ENCODE measurements at regions not wholly inside any gene's neighbourhood (a gene's known extent, or its start where the extent isn't known, plus 50 kb on each side); places are given as distances from the start of the nearest gene placed in this dataset.

DNA sequence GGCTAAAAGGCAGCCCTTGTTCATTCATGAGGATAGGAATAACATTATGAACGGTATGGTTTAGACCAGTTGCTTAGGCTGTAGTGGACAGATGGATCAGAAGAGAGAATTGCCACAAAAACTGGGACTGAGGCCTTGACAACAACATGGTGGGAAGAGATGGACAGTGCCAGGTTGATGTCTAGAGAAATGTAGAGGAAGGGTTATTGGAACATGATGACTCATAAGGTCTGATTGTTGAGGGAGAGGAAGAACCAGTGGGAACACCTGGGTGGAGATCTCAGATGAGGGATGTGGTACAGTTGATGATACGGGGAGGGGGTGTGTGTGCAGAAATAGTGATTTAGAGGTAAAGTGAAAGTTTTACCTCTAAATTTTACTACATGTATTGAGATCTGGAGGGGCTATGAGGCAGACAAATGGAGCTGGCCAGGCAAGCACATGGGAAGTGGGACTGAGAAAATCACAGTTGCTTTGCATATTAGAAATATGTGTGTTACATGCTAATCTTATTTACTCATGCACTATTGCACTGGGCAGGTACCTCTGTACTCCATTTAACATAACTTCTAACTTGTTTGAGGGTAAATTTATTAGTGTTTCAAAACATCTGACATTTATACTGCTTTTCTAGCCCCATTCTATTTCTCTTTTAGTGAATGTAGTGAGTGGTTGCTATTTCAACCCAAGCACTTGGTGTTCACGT is 65.6 kb downstream of the PLCE1 start:
- TF ChIP-seq, protein P1, sequence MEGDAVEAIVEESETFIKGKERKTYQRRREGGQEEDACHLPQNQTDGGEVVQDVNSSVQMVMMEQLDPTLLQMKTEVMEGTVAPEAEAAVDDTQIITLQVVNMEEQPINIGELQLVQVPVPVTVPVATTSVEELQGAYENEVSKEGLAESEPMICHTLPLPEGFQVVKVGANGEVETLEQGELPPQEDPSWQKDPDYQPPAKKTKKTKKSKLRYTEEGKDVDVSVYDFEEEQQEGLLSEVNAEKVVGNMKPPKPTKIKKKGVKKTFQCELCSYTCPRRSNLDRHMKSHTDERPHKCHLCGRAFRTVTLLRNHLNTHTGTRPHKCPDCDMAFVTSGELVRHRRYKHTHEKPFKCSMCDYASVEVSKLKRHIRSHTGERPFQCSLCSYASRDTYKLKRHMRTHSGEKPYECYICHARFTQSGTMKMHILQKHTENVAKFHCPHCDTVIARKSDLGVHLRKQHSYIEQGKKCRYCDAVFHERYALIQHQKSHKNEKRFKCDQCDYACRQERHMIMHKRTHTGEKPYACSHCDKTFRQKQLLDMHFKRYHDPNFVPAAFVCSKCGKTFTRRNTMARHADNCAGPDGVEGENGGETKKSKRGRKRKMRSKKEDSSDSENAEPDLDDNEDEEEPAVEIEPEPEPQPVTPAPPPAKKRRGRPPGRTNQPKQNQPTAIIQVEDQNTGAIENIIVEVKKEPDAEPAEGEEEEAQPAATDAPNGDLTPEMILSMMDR (IDR thresholded peaks at IDR 0.05; ENCODE audit: insufficient read depth, low read length): no peak
- TF ChIP-seq POLR2AphosphoS5 (IDR thresholded peaks at IDR 0.05; ENCODE audit: low read depth) (no peak), SPI1 (IDR thresholded peaks at IDR 0.05; ENCODE audit: borderline replicate concordance, low read depth) (no peak)
- TF ChIP-seq, protein P2, sequence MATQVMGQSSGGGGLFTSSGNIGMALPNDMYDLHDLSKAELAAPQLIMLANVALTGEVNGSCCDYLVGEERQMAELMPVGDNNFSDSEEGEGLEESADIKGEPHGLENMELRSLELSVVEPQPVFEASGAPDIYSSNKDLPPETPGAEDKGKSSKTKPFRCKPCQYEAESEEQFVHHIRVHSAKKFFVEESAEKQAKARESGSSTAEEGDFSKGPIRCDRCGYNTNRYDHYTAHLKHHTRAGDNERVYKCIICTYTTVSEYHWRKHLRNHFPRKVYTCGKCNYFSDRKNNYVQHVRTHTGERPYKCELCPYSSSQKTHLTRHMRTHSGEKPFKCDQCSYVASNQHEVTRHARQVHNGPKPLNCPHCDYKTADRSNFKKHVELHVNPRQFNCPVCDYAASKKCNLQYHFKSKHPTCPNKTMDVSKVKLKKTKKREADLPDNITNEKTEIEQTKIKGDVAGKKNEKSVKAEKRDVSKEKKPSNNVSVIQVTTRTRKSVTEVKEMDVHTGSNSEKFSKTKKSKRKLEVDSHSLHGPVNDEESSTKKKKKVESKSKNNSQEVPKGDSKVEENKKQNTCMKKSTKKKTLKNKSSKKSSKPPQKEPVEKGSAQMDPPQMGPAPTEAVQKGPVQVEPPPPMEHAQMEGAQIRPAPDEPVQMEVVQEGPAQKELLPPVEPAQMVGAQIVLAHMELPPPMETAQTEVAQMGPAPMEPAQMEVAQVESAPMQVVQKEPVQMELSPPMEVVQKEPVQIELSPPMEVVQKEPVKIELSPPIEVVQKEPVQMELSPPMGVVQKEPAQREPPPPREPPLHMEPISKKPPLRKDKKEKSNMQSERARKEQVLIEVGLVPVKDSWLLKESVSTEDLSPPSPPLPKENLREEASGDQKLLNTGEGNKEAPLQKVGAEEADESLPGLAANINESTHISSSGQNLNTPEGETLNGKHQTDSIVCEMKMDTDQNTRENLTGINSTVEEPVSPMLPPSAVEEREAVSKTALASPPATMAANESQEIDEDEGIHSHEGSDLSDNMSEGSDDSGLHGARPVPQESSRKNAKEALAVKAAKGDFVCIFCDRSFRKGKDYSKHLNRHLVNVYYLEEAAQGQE (IDR thresholded peaks at IDR 0.05; ENCODE audit: insufficient replicate concordance, low read depth): no peak
